Adrenal gland (tissue), 5 donors: ENCODE measurements at regions not wholly inside any gene's neighbourhood (a gene's known extent, or its start where the extent isn't known, plus 50 kb on each side); places are given as distances from the start of the nearest gene placed in this dataset.

Experiments used
- CTCF ChIP-seq, 6 experiments: fragments of 450-650 bp in 4 of 6; fragments of 200-600 bp in 2 of 6; sonication (generic) in 1 of 6; IDR thresholded peaks; 1 replicate in 5 of 6; 2 replicates in 1 of 6; pipeline versions ENCODE4 v1.5.1 to v1.8.0; 2016 to 2021; ENCODE audit warnings: antibody characterized with exemption in 6 of 6, mild to moderate bottlenecking in 2 of 6, moderate library complexity in 1 of 6
- POLR2A ChIP-seq, 2 donors: fragments of 450-650 bp; IDR thresholded peaks; one replicate each; pipeline ENCODE4 v1.6.1; 2017; ENCODE audit warnings: antibody characterized with exemption in 2 of 2, mild to moderate bottlenecking in 2 of 2, moderate library complexity in 1 of 2
- donor health status: DM: no; HTN: no; CAD: no.

- TF ChIP-seq CTCF (IDR thresholded peaks at IDR 0.05) (no peak), POLR2A (IDR thresholded peaks at IDR 0.05) (no peak)
Measured at GRCh38 chr6:15143540-15143939, 102.3 kb upstream of the JARID2 start.
